Left cardiac atrium (tissue), 4 donors: ENCODE measurements at regions not wholly inside any gene's neighbourhood (a gene's known extent, or its start where the extent isn't known, plus 50 kb on each side); places are given as distances from the start of the nearest gene placed in this dataset.

Experiments
- ATAC-seq, 2 donors: fragments of 200-7000 bp; cut with Tn5 transposase; one replicate each; pipeline ENCODE4 v1.9.1; 2020; ENCODE audit warnings: mild to moderate bottlenecking in 2 of 2, moderate library complexity in 2 of 2
- DNase-seq: peaks from one replicate; pipeline ENCODE4 v3.0.0-alpha.2; 2020
- intact Hi-C, 2 donors: fragments of 100-400 bp; cut with DNase I; formaldehyde crosslinking; loops; one replicate each; pipeline versions ENCODE4 v1.14.1 to v1.15.1; 2022 to 2023
- donor health status: DM: no; HTN: yes; CAD: no.
- donor health status: DM: no; HTN: yes; CAD: no; lungs with severe emphysema.
- donor health status: DM: yes; HTN: yes; CAD: no.
- donor health status: Dilated cardiomyopathy.

DNA sequence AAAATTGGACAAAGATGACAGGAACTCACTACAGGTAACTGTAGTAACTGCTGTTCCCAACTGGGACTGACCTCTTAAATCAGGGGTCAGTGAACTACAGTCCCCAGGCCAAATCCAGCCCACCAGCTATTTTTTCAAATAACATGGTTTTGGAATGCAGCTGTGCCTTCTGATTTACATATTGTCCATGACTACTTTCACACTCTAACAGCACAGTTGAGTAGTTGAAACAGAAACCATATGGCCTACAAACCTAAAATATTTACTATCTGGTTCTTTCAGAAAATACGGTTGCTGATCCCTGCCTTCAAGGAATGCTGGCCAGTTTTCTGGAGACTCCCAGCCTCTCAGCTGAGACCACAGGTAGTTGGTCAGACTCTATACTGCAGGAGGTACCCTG is 161.5 kb upstream of the PRNP start:
- DNase-seq (no peak), ATAC-seq (no peak)
- intact Hi-C loops: no loop called here

DNA sequence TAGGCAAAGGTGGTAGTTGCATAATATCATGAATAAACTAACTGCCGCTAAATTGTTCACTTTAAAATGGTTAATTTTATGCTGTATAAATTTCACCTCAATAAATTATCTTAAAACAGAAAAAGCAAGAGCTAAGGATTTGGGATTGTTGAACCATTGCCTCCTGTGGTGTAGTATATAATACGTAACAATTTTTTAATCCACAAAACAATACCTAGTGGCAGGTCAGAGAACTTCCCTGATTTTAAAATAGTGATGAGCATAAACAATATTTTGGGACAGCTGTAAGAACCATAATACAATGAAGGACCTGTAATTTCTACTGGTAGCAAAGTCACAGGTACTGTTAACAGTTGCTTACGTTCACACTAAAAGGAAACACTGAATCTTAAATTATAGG is 161.9 kb upstream of the PRNP start:
- intact Hi-C loops: no loop called here
- DNase-seq (no peak), ATAC-seq (no peak)

DNA sequence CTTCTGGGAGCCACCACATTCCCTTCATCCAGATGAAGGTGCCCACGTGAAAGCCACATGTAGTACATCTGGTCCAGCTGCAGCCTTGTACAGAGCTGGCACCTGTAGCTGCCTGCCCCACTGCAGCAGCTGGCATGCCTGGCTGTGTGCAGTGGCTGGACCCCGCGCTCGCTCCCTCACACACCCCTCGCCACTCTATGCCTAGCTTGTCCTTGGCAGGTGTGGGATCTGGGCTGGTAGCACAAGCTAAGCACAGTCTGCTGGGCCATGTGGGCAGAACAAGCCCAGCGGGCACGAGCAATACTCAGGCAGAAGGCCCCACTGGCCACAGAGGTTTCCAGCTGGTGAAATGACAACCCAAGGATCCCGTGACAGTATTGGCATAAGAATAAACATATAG is 163.9 kb upstream of the PRNP start:
- ATAC-seq (no peak), DNase-seq (no peak)
- intact Hi-C loops: no loop called here

DNA sequence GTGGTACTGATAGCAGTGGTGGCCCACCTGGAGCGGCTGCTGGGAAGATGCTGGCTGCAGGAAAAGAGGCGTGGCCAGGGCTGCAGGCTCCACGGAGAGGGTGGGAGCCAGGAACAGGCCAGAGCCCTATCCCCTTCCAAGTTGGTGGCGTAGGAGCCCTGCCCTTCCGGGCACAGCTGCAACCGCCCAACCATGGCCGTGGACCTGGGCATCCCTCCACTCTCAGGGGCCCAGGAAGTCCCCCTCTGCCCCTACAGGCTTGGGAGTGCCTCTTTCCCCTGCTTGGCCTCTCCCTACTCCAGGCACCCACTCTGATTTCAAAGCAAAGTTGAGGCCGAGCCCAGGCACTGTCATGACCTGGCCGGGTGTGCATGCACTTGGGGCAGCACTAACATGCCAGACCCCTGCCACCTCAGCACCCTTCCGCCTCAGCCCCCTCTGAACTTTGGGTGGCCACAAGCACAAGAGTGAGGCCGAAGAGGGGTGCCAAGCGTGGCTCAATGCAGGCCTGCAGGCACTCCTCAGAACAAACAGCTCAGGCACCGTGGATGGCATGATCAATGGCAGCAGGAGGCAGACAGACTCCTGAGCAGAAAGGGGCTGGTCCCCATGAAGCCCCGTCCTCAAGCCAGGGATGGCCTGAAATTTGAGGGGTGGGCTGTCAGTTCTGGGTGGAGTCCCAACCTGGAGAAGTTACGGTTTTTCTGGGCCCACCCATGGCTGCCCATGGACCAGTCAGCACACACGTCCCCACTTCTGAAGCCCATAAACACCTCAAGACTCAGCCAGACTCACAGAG is 164.9 kb upstream of the PRNP start:
- intact Hi-C loops: no loop called here
- ATAC-seq: no peak

DNA sequence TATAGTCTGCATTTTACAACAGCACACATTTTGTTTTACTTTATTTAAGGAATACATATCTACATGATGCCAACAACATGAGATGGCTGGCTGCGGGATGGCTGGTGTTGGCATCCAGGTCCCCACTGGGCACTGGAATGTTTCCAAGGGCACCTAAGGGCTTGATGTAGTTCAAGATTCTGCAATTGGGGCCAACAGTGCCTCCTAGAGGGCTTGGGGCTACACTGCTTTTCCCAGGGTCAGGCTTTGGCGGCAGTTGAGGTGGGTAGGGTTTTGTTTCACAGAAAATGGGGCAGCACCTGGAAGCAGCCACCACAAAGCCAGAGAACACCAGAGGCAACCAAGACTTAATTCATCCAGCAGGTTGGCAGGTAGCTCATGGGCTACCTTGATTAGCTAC is 166.7 kb upstream of the PRNP start:
- DNase-seq: no peak
- no peak for ATAC-seq
- intact Hi-C loops: no loop called here

More for the DNA sequence above, 164.9 kb upstream of the PRNP start:
- DNase-seq: no peak

DNA sequence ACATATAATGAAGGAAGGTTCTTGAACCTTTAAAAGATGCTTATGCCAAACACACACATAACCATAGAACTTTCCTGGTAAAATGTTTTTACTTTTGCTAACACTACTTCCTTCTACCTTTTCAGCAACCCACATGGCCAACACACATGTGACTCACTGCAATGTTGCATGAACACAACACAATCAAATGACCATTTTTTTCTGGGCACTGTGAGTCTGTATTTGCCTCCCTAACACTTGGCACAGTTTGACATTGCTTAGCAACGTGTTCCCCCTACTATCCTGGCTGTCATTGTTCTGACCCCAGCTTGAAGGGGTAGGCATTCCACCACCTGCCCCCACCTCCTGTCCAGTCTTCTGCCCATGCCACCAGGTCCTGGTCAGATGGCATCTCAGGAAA is 169.4 kb upstream of the PRNP start:
- ATAC-seq (no peak), DNase-seq (no peak)
- intact Hi-C loops: no loop called here

DNA sequence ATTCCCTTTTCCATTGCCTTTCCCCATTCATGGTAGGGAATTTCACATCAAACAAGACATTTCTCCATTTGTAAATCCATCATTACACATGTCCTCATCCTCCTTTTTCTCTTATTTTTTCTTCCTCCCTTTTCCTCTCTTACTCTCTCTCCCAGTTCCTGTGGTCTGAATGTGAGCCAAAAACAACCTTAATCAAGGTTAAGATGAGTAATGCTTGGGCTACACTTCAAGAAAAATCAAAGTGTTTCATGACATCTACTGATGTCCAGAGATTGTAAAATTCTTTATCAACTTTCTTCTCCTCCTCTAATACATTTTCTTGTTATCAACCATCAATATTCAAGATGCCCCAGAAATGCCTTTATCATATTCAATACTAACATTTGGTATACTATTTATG is 172.5 kb upstream of the PRNP start:
- intact Hi-C loops: no loop called here
- DNase-seq (no peak), ATAC-seq (peak in 1 of 2 donors; percentile 81)

DNA sequence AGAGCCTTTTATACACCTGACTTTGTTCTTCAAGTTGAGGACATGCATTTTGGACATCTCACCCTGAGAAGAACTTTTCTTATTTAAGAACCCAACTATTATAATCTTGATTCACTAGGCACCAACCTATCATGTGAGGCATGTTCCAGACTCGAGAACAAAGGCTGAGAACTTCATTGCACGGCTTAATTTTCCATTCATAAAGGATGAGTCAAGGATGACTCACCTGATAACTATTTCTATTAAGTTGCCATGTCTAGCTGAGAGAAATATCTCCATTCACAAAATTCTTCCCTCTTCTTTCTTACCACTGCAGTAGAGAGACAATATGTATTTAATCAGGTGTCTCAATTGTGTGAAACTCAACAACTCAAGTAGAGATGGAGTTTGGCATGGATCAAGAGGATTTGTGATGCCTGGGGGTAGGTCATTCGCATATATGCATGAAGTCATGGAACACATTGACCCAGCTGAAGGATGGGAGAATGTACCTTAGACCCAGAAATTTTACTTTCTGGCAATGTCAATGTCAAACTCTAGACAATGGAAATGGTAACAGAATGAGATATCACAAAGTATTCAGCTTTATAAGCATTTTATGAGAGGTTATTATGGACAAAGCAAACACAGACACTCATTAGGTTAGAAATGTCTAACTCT is 173.2 kb upstream of the PRNP start:
- DNase-seq (no peak), ATAC-seq (peak in 1 of 2 donors; percentile 87)
- intact Hi-C loops: no loop called here

DNA sequence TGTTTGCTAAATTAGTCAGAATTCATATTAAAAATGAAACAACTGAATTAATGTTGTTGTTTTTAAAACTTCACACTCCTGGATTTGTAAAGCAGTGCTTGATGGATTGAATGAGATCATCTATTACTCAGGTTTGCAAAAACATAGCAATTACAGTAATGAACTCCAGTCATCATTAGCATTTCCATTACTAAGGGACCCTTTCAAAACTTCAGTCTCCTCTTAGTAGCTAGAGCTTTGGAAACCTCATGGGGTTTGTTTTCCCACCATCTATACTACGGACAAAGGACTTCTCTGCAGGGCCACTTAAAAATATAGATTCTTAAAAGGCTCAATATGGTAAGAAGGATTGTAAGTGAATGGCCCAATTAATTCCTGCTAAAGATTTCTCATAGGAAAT is 174.5 kb upstream of the PRNP start:
- intact Hi-C loops: no loop called here
- DNase-seq: no peak
- ATAC-seq: no peak

DNA sequence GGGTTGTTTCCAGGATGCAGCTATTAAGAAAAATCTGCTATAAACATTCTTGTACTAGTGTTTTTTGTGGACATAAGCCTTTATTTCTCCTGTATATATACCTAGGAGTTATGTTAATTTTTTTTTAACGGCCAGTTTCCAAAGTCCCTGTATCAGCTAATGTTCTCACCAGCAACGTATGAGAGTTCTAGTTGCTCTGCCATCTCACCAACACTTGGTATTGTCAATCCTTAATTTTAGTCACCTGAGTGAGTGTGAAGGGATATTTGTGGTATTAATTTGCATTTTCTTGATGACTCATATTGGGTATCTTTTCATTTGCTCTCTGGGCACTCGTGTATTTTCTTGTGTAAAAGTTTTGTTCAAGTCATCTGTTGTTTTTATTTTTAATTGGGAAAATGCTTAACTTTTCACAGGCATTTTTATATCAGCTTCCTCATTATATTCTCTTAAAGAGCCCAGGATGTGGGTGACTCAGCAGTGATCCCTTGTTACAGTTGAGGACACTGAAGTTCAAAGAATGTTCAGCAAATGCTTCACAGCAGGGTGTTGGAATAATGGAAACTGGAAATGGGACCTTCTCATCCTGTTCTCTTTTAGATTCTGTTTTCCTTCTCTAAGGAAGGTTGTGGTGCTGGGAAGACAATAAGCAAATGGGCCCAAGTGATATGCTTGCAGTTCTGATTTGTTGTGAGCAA is 176.3 kb upstream of the PRNP start:
- intact Hi-C loops: no loop called here
- no peak for ATAC-seq
- no peak for DNase-seq

DNA sequence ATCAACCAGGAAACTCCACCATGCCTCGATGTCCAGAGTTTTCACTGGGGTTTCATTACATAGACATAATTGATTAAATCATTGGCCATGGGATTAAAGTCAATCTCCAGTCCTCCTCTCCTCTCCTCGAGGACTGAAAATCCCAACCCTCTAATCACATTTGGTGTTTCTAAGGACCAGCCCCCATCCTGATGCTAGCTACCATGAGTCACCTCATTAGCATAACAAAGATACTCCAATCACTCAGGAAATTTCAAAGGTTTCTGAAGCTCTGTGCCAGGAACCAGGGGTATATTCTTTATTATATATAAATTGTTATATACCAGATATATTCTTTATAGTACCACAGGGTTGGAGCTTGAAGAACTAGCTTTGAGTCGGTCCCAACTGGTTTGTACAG is 177.5 kb upstream of the PRNP start:
- intact Hi-C loops: no loop called here
- DNase-seq (no peak), ATAC-seq (no peak)

DNA sequence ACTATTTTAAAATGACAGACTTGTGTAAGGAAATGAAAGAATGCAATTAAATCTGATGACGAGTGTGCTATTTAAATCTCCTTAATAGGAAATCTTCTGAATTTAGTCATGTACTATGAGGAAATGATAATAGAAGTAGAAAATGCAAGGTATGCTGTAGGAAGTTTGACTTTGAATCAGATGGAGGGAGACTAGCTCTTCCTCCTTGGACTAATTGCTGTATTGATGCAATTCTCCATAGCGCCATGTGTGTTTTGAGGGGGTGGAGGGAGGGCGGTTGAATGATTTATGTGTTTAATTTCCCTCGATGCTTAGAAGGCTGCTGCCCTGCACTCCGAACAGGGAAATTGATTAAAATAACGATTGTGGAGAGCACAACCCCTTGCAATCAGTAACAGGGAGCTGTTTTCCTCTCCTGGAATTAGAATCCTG is 179.0 kb upstream of the PRNP start:
- DNase-seq (no peak), ATAC-seq (no peak)
- intact Hi-C loops: no loop called here

DNA sequence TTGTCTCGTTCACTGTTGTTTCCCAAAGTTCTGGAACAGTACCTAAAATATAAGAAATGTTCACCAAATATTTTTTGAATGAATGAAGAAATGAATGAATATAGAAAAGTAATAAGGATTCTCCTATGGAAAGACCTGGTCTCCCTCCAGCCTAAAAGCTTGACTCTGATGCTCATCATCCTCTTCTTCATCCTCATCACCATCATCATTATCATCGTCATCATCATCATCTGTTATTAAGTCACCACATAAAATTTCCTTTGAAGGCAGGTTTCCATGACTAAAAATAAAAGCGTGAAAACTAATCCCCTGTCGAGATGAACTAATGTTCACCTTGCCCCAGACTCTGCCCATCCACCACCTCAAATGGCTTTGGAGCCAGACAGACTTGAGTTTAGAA is 181.4 kb upstream of the PRNP start:
- intact Hi-C loops: no loop called here
- ATAC-seq: no peak

DNA sequence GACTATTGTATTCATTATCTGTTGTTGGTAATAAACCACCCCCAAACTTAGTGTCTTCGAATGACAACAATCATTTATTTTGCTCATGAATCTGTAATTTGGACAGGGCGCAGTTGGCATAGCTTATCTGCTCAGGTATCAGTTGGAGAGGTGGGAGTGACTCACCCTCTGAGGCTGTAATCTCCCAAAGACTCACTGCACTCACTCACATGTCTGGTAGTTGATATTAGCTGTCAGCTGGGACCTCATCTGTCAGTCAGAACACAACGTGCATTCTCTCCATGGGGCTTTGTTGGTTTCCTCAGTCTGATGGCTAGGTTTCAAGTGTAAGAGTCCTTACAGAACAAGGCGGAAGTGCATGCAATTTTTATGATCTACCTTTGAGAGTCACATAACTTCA is 183.5 kb upstream of the PRNP start:
- intact Hi-C loops: no loop called here
- no peak for ATAC-seq
- DNase-seq: no peak

More for the DNA sequence above, 181.4 kb upstream of the PRNP start:
- DNase-seq: no peak

DNA sequence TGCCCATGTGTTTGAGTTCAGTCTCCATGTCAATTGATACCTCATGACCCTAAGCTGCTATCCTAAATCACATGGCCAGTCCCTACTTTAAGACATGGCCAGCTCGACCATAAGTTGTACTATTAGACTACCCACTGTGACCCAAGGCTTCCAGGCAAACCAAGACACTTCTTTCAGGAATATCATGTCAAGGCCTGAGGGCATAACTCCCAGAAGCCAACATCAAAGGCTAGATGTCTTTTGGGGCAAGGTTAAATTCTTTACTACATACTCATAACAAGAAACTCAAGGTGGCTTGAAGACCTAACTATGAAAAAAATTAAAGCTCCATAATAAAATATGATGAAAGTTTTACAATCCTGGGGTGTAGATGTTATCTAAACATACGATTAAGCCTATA is 192.9 kb upstream of the PRNP start:
- intact Hi-C loops: no loop called here
- ATAC-seq (no peak), DNase-seq (no peak)

DNA sequence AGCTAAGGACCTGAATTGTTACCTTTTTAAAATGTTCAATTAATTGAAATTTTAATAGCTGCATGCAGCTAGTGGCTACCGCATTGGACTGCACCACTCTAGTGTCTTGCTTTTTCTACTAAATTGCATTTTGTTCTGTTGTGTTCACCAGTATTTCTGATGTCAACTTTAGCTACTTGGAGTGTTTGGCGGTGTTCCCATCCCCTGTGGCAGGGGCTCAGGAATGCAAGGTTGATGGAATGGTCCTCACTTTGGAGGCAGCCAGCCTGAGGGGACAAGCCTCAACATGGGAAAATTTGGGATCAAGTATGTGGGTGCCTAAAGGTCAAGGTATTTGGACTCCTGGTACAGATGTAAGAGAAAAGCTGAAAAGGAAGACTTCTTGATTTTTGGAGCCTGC is 194.6 kb upstream of the PRNP start:
- no peak for ATAC-seq
- intact Hi-C loops: no loop called here
- DNase-seq: no peak

DNA sequence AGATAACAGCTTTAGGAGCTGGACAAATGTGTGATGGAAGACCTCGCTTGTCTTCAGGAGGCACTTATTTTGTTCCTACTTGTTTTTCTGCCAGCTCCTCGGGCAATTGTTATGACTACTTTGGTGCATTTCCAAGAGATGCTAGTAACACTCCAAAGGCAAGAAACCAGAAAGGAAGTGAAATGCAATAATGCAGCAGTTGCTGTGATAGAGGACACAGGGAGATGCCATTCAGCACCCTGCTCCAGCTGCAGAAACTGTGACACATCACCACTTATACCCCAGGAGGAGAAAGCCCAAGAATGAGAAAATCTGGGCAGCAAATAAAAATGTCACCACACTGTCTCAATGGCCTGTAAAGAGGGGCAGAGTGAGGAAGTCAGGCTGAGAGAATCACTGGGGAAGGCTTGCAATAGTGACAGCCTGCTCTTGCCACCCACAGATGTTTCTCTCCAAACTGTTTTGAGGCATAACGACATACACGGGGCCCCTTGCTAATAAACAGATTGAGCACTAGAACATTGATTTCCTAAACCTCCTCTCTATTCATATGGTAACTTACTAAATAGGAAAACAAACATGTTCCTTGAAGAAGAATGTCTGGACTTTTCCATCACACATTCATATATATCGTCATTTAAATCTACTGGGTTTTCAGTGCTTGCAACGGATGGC is 195.5 kb upstream of the PRNP start:
- no peak for DNase-seq
- no peak for ATAC-seq
- intact Hi-C loops: no loop called here

DNA sequence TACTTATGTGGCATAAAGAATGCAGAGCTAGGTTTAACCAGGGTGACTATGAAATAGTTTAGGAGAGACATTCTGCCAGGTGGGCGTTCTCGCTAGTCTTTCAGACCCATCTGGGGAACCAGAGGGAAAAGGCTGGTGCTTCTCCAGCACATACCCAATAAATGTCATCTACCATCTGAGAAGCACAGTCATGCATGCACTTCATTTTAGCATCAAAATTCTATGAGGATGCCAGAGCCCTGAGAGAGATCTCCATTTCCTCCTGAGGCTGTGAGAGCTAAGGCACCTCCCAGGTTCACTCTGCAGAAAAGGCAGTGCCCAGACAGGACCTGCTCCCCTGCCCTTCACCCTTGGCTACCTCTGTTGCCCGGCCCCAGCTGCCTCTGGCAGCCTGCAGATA is 196.2 kb upstream of the PRNP start:
- intact Hi-C loops: no loop called here
- DNase-seq: no peak

DNA sequence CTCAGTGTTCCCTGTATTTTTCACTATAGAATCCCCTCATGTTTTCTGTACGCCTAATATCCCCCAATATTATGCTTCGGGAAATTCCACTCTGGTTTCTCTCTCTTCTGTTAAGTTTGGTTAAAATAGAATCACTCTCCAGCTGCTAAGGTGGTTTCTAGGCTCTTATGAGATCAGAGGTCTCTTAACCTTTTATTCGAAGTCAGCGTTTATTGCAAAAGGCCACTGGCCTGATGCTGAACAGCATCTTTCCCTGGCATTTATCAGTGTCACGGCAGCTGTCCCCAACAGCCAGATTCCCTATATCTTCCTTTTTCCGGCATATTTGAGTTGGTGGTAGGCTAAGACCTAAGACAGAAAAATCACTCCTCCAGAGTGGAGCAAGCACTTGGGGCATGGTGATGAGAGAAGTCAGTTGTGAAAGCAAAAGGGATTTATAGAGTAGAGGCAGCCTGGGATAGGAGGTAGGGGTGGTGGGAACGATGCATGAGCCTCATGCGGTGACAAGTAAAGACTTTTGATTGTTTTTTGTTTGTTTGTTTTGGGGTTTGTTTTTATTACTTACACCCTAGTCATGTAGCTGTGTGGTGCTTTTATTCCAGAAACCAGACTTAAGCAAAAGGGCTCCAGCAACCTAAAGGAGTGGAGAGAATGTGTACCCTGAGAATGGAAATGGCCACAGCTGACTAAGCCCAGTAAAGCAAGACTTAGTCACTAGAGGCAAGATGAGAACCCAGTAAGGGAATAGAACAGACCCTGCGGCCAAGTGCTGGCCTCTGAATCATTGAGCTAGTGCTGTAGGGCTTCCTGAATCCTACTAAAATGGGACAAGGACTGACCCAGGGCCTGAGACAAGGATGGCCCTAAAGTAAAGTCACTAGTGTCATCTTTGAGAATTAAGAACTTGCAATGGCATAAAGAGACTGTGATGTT is 197.6 kb upstream of the PRNP start:
- no peak for DNase-seq
- ATAC-seq: no peak
- intact Hi-C loops: no loop called here

More for the DNA sequence above, 196.2 kb upstream of the PRNP start:
- ATAC-seq: no peak
